Karpas-422 (cell line): ENCODE measurements at regions not wholly inside any gene's neighbourhood (a gene's known extent, or its start where the extent isn't known, plus 50 kb on each side); places are given as distances from the start of the nearest gene placed in this dataset.
A peak's percentile ranks its signal among the peaks of the same experiment; 100 is the strongest.

Experiments used
- DNase-seq: peaks from one replicate; pipeline ENCODE4 v3.0.0-alpha.2; 2015
- H2AFZ ChIP-seq: fragments of 200-600 bp; sonication (generic); 2 replicates; pipeline ENCODE4 v1.6.1; 2014; ENCODE audit warnings: antibody characterized with exemption, low read length, mixed read lengths
- H3K27ac ChIP-seq: fragments of 200-600 bp; sonication (generic); 2 replicates; pipeline ENCODE4 v1.5.1; 2014; ENCODE audit warnings: mild to moderate bottlenecking, low read length, moderate library complexity
- H3K27me3 ChIP-seq: fragments of 200-600 bp; sonication (generic); 2 replicates; pipeline ENCODE4 v1.6.1; 2014; ENCODE audit warnings: low read length, mixed read lengths
- H3K36me3 ChIP-seq: fragments of 200-600 bp; sonication (generic); 2 replicates; pipeline ENCODE4 v1.6.1; 2014; ENCODE audit warnings: low read length, mixed read lengths; ENCODE audit not compliant: insufficient read depth
- H3K4me1 ChIP-seq: fragments of 200-600 bp; sonication (generic); 2 replicates; pipeline ENCODE4 v1.6.1; 2014; ENCODE audit warnings: mild to moderate bottlenecking, low read length, mixed read lengths
- H3K4me2 ChIP-seq: fragments of 200-600 bp; sonication (generic); 2 replicates; pipeline ENCODE4 v1.6.1; 2014; ENCODE audit warnings: low read length, low read depth, mild to moderate bottlenecking; ENCODE audit not compliant: poor library complexity, severe bottlenecking
- H3K4me3 ChIP-seq: fragments of 200-600 bp; sonication (generic); 2 replicates; pipeline ENCODE4 v1.5.1; 2014; ENCODE audit warnings: mild to moderate bottlenecking, antibody characterized with exemption, low read length, mixed read lengths
- H3K79me2 ChIP-seq: fragments of 200-600 bp; sonication (generic); 2 replicates; pipeline ENCODE4 v1.6.1; 2014; ENCODE audit warnings: mild to moderate bottlenecking, low read length, mixed read lengths
- H3K9ac ChIP-seq: fragments of 200-600 bp; sonication (generic); 2 replicates; pipeline ENCODE4 v1.6.0; 2014; ENCODE audit warnings: low read length
- H3K9me2 ChIP-seq: fragments of 200-600 bp; sonication (generic), shearing (Covaris generic); replicated peaks from 2 replicates; pipeline ENCODE4 v1.6.0; 2014; ENCODE audit warnings: mild to moderate bottlenecking, low read length, moderate library complexity; ENCODE audit not compliant: insufficient read depth
- H3K9me3 ChIP-seq: fragments of 300-700, 200-600 bp; sonication (generic); 2 replicates; pipeline ENCODE4 v1.6.1; 2014; ENCODE audit warnings: low read length, mixed read lengths
- H4K20me1 ChIP-seq: fragments of 200-600 bp; sonication (generic); 2 replicates; pipeline ENCODE4 v1.6.1; 2014; ENCODE audit warnings: mild to moderate bottlenecking, antibody characterized with exemption, low read length, low read depth; ENCODE audit not compliant: insufficient read depth

DNA sequence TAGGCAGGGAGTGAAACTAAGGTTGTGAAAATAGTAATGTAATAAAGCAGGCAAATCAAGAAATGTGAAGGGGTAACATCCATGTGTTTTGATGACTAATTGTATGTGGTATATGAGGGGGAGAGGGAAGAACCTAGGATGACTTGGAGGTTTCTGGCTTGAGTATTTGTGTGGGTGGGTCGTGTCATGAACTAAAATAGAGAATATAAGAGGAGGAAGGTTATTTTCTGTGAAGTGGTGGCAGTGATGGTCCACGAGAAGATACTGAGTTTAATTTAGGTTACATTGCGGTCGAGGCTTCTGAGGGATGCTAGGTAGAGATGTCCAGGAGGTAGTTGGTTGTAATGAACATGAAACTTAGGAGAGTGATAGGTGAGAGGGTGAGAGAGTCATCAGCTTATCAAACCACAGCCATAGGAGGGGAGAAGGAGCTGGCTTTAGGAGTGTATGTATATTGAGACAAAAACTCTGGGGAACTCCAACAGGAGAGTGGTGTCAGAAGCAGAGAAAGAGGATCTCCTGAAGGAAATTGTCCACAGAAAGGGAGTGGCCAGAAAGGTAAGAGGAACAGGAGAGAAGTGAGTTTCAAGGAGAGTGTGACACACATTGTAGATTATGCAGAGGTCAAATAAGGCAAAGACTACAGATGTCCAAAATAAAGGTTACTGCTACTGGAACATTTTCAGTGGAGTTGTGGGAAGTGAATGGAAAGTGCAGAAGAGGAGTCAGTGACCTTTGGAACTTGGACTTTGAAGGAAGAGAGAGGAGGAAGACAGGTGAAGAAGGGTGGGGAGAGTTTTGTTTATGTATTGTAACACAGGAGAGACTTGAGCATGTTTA lies 89.0 kb upstream of the MACF1 start:
- Histone ChIP-seq H3K79me2 (no peaks in the 10 kb centered on the region), H3K9me3 (no peaks in the 10 kb centered on the region), H3K27ac (no peak overlapping the region), H2AFZ (no peak overlapping the region), H3K36me3 (no peaks in the 10 kb centered on the region), H3K4me2 (no peak overlapping the region), H4K20me1 (no peaks in the 10 kb centered on the region), H3K9me2 (no peaks in the 10 kb centered on the region), H3K4me3 (no peak overlapping the region), H3K4me1 (no peaks in the 10 kb centered on the region), H3K9ac (no peak overlapping the region), H3K27me3 (no peaks in the 10 kb centered on the region)
- peak; percentile 11 for DNase-seq

GRCh38 chr1:39116116-39116607 lies 88.3 kb upstream of the MACF1 start:
- Histone ChIP-seq H2AFZ (no peak overlapping the region), H3K27me3 (no peaks in the 10 kb centered on the region), H3K9ac (no peak overlapping the region), H3K4me3 (no peak overlapping the region), H3K36me3 (no peaks in the 10 kb centered on the region), H3K4me2 (no peak overlapping the region), H3K4me1 (no peaks in the 10 kb centered on the region), H3K9me2 (no peaks in the 10 kb centered on the region), H3K27ac (no peak overlapping the region), H3K9me3 (no peaks in the 10 kb centered on the region), H3K79me2 (no peaks in the 10 kb centered on the region), H4K20me1 (no peaks in the 10 kb centered on the region)
- DNase-seq = no peak

- Histone ChIP-seq H3K36me3 (no peaks in the 10 kb centered on the region), H2AFZ (no peak overlapping the region), H3K9ac (no peak overlapping the region), H3K9me2 (no peaks in the 10 kb centered on the region), H3K27me3 (no peaks in the 10 kb centered on the region), H4K20me1 (no peaks in the 10 kb centered on the region), H3K4me2 (no peak overlapping the region), H3K4me3 (no peak overlapping the region), H3K27ac (no peak overlapping the region), H3K4me1 (no peaks in the 10 kb centered on the region), H3K79me2 (no peaks in the 10 kb centered on the region), H3K9me3 (no peaks in the 10 kb centered on the region)
- DNase-seq = no peak
These were observed 87.4 kb upstream of the MACF1 start for GRCh38 chr1:39116860-39117728.

- H3K27me3 ChIP-seq = no peaks in the 10 kb centered on the region
- H3K4me1 ChIP-seq = no peaks in the 10 kb centered on the region
- no peak for DNase-seq
- no peaks in the 10 kb centered on the region for H3K9me2 ChIP-seq
- no peak overlapping the region for H2AFZ ChIP-seq
- no peak overlapping the region for H3K4me2 ChIP-seq
- no peaks in the 10 kb centered on the region for H3K36me3 ChIP-seq
- no peaks in the 10 kb centered on the region for H3K9me3 ChIP-seq
- no peak overlapping the region for H3K9ac ChIP-seq
- H3K27ac ChIP-seq = no peak overlapping the region
- H3K79me2 ChIP-seq = no peaks in the 10 kb centered on the region
- no peaks in the 10 kb centered on the region for H4K20me1 ChIP-seq
- no peak overlapping the region for H3K4me3 ChIP-seq
These were observed 86.5 kb upstream of the MACF1 start for GRCh38 chr1:39117899-39118450.

DNA sequence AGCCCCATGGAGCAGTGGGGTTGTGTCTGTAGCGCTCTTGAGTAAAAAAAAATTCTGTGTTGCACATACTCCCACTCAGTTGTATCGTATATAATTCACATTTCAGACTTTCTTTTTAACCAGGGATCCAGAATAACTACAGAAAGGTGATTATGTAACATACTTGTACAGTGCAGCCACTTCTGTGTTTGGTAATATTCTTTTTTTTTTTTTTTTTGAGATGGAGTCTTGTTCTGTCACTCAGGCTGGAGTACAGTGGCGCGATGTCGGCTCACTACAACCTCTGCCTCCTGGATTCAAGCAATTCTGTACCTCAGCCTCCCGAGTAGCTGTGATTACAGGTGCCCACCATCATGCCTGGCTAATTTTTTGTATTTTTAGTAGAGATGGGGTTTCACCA lies 82.4 kb upstream of the MACF1 start:
- H3K4me3 ChIP-seq = no peak overlapping the region
- no peak overlapping the region for H2AFZ ChIP-seq
- no peaks in the 10 kb centered on the region for H3K4me1 ChIP-seq
- no peak for DNase-seq
- no peak overlapping the region for H3K27ac ChIP-seq
- no peaks in the 10 kb centered on the region for H3K79me2 ChIP-seq
- no peaks in the 10 kb centered on the region for H3K9me3 ChIP-seq
- H4K20me1 ChIP-seq = no peaks in the 10 kb centered on the region
- H3K36me3 ChIP-seq = no peaks in the 10 kb centered on the region
- H3K9ac ChIP-seq = no peak overlapping the region
- H3K9me2 ChIP-seq = no peaks in the 10 kb centered on the region
- H3K4me2 ChIP-seq = no peak overlapping the region
- H3K27me3 ChIP-seq = no peaks in the 10 kb centered on the region

GRCh38 chr1:39124282-39124681 lies 80.2 kb upstream of the MACF1 start:
- Histone ChIP-seq H3K27ac (no peak overlapping the region), H3K4me3 (no peak overlapping the region), H3K9me2 (no peaks in the 10 kb centered on the region), H3K4me1 (no peaks in the 10 kb centered on the region), H3K79me2 (no peaks in the 10 kb centered on the region), H3K36me3 (no peaks in the 10 kb centered on the region), H3K4me2 (no peak overlapping the region), H3K9ac (no peak overlapping the region), H4K20me1 (no peaks in the 10 kb centered on the region), H2AFZ (no peak overlapping the region), H3K9me3 (no peaks in the 10 kb centered on the region), H3K27me3 (no peaks in the 10 kb centered on the region)
- no peak for DNase-seq

DNA sequence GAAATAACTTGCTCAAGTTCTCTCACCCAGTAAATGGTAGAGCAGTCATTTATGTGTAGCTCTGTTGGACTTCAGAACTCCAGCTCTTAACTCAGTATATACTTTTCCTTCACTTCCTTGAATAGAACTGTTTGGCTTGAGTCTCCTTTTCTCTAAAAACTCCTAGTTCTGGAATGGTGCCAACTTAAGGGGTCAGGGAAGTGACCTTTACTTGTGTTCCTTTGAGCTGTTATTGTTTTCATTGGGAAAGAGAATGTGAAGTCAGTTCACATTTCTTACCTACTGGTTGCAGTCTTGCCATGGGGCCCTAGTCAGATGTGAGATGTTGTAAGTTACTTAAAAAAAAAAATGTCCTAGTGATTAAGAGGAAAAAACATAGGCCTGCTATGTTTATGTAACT lies 77.0 kb upstream of the MACF1 start:
- Histone ChIP-seq H3K4me2 (no peak overlapping the region), H3K9ac (no peak overlapping the region), H3K36me3 (no peaks in the 10 kb centered on the region), H3K79me2 (no peaks in the 10 kb centered on the region), H3K27me3 (no peaks in the 10 kb centered on the region), H4K20me1 (no peaks in the 10 kb centered on the region), H2AFZ (no peak overlapping the region), H3K9me3 (no peaks in the 10 kb centered on the region), H3K9me2 (no peaks in the 10 kb centered on the region), H3K4me3 (no peak overlapping the region), H3K27ac (no peak overlapping the region), H3K4me1 (no peaks in the 10 kb centered on the region)
- no peak for DNase-seq

DNA sequence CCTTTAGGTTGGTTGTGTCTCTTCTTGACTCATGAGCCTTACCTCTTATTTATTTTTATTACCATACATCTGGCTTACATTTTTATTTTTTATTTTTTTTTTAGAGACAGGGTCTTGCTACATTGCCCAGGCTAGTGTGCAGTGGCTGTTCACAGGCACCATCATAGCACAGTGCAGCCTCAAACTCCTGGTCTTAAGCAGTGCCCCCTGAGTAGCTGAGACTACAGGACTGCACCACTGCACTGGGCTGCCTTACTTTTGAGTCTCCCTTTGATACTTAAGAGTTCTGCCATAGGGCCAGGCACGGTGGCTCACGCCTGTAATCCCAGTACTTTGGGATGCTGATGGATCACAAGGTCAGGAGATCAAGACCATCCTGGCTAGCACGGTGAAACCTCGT lies 76.4 kb upstream of the MACF1 start:
- Histone ChIP-seq H3K9me3 (no peaks in the 10 kb centered on the region), H2AFZ (no peak overlapping the region), H4K20me1 (no peaks in the 10 kb centered on the region), H3K4me1 (no peaks in the 10 kb centered on the region), H3K27ac (no peak overlapping the region), H3K9me2 (no peaks in the 10 kb centered on the region), H3K79me2 (no peaks in the 10 kb centered on the region), H3K4me3 (no peak overlapping the region), H3K36me3 (no peaks in the 10 kb centered on the region), H3K9ac (no peak overlapping the region), H3K4me2 (no peak overlapping the region), H3K27me3 (no peaks in the 10 kb centered on the region)
- DNase-seq = no peak
